Keratinocyte (primary cell): ENCODE measurements at regions not wholly inside any gene's neighbourhood (a gene's known extent, or its start where the extent isn't known, plus 50 kb on each side); places are given as distances from the start of the nearest gene placed in this dataset.

ENCODE experiments used
- DNase-seq: peaks from one replicate; pipeline ENCODE4 v3.0.0-alpha.2; 2011; ENCODE audit warnings: low read depth, missing footprints, low spot score
- FAIRE-seq: peaks from 2 replicates; lab custom pipeline; 2011; peaks lifted over from hg19 to GRCh38; lab: Jason Lieb, UNC
- H2AFZ ChIP-seq: 2 replicates; pipeline ENCODE4 v1.6.0; 2012; ENCODE audit warnings: low read length, control low read depth, inconsistent platforms; ENCODE audit not compliant: control insufficient read depth
- H3K27ac ChIP-seq: 2 replicates; pipeline ENCODE4 v1.5.1; 2011; ENCODE audit warnings: low read length; ENCODE audit not compliant: control insufficient read depth, insufficient read depth
- H3K27me3 ChIP-seq: 3 replicates; pipeline ENCODE4 v1.6.0; 2011; ENCODE audit warnings: low read length; ENCODE audit not compliant: control insufficient read depth, insufficient read depth; ENCODE audit errors: extremely low read depth
- H3K36me3 ChIP-seq, 2 experiments: 2 replicates in 1 of 2; 3 replicates in 1 of 2; pipeline ENCODE4 v1.5.1; 2011; ENCODE audit warnings: low read length in 2 of 2, mild to moderate bottlenecking in 1 of 2; ENCODE audit not compliant: control insufficient read depth in 2 of 2, insufficient read depth in 2 of 2; ENCODE audit errors: extremely low read depth in 1 of 2
- H3K4me1 ChIP-seq: 3 replicates; pipeline ENCODE4 v1.5.1; 2011; ENCODE audit warnings: low read length; ENCODE audit not compliant: control insufficient read depth, insufficient read depth; ENCODE audit errors: extremely low read depth
- H3K4me2 ChIP-seq: 3 replicates; pipeline ENCODE4 v1.6.0; 2011; ENCODE audit warnings: low read depth, low read length; ENCODE audit not compliant: control insufficient read depth, insufficient read depth; ENCODE audit errors: extremely low read depth
- H3K4me3 ChIP-seq, 3 experiments: fragments of 200-600 bp in 1 of 3; sonication (generic) in 1 of 3; 2 replicates in 2 of 3; 3 replicates in 1 of 3; pipeline ENCODE4 v1.5.1; 2011 to 2016; ENCODE audit warnings: low read length in 3 of 3, mild to moderate bottlenecking in 3 of 3, control low read depth in 2 of 3, inconsistent platforms in 1 of 3, low read depth in 1 of 3, mixed read lengths in 1 of 3, mixed run types in 1 of 3, moderate library complexity in 1 of 3; ENCODE audit not compliant: control insufficient read depth in 2 of 3, insufficient read depth in 2 of 3; ENCODE audit errors: extremely low read depth in 1 of 3
- H3K79me2 ChIP-seq: 2 replicates; pipeline ENCODE4 v1.6.0; 2012; ENCODE audit warnings: low read length; ENCODE audit not compliant: control insufficient read depth, insufficient read depth
- H3K9ac ChIP-seq: 3 replicates; pipeline ENCODE4 v1.6.0; 2011; ENCODE audit warnings: low read length; ENCODE audit not compliant: control insufficient read depth, insufficient read depth; ENCODE audit errors: extremely low read depth
- H3K9me1 ChIP-seq: 3 replicates; pipeline ENCODE4 v1.6.0; 2011; ENCODE audit warnings: low read length; ENCODE audit not compliant: control insufficient read depth, insufficient read depth; ENCODE audit errors: extremely low read depth
- H3K9me3 ChIP-seq: 2 replicates; pipeline ENCODE4 v1.5.1; 2012; ENCODE audit warnings: low read depth, low read length; ENCODE audit not compliant: control insufficient read depth
- H4K20me1 ChIP-seq: 3 replicates; pipeline ENCODE4 v1.6.0; 2011; ENCODE audit warnings: low read length; ENCODE audit not compliant: control insufficient read depth, insufficient read depth; ENCODE audit errors: extremely low read depth
- CTCF ChIP-seq, 3 experiments: IDR thresholded peaks in 1 of 3; conservative IDR thresholded peaks in 1 of 3; optimal IDR thresholded peaks in 1 of 3; 2 replicates in 2 of 3; 3 replicates in 1 of 3; pipeline versions ENCODE3 to v1.5.1; 2011; ENCODE audit warnings: low read length in 3 of 3, mild to moderate bottlenecking in 3 of 3, moderate library complexity in 2 of 3, control low read depth in 1 of 3, inconsistent platforms in 1 of 3; ENCODE audit not compliant: insufficient read depth in 2 of 3; ENCODE audit errors: extremely low read depth in 1 of 3
- EZH2 ChIP-seq: IDR thresholded peaks from one replicate; pipeline ENCODE4 v1.6.1; 2012; ENCODE audit warnings: inconsistent platforms, mild to moderate bottlenecking, low read length, moderate library complexity
- dilution Hi-C: fragments of 300-500 bp; cut with MboI; formaldehyde crosslinking; loops from one replicate; pipeline ENCODE4 v1.7.0; 2020; ENCODE audit warnings: low sequenced_read_pairs; ENCODE audit not compliant: extremely low pct_ligation_motif_present

- dilution Hi-C loops: no loop called here
- no peaks in the 10 kb centered on the region for H3K9me3 ChIP-seq
- peak overlapping the region; percentile 95 for H3K27ac ChIP-seq
- H3K79me2 ChIP-seq: no peaks in the 10 kb centered on the region
- peaks cover 66% of the 10 kb centered on the region for H3K4me1 ChIP-seq
- H3K27me3 ChIP-seq: no peaks in the 10 kb centered on the region
- peak overlapping the region in 2 of 3 experiments; percentile 39 to 53 for H3K4me3 ChIP-seq
- no peaks in the 10 kb centered on the region for H4K20me1 ChIP-seq
- no peaks in the 10 kb centered on the region for H3K9me1 ChIP-seq
- peak overlapping the region; percentile 82 for H3K9ac ChIP-seq
- no peak for DNase-seq
- no peaks in the 10 kb centered on the region for H3K36me3 ChIP-seq
- H2AFZ ChIP-seq: no peak overlapping the region
- H3K4me2 ChIP-seq: peak overlapping the region; percentile 87
- FAIRE-seq: no peak
- TF ChIP-seq EZH2 (no peak), CTCF (optimal IDR thresholded peaks at IDR 0.05 in 1 of 3, IDR thresholded peaks at IDR 0.05 in 1 of 3, conservative IDR thresholded peaks at IDR 0.05 in 1 of 3; ENCODE audit: extremely low read depth in 1 of 3, insufficient read depth in 2 of 3, low read length in 3 of 3) (no peak)
Measured at GRCh38 chr2:172229125-172229524, 126.4 kb upstream of the DLX2 start.

GRCh38 chr2:172230332-172230888 is 127.7 kb upstream of the DLX2 start:
- peak overlapping the region; percentile 44 for H3K9ac ChIP-seq
- dilution Hi-C loops: no loop called here
- peaks cover 76% of the 10 kb centered on the region for H3K4me1 ChIP-seq
- no peak for TF ChIP-seq CTCF (optimal IDR thresholded peaks at IDR 0.05 in 1 of 3, IDR thresholded peaks at IDR 0.05 in 1 of 3, conservative IDR thresholded peaks at IDR 0.05 in 1 of 3; ENCODE audit: extremely low read depth in 1 of 3, insufficient read depth in 2 of 3, low read length in 3 of 3)
- TF ChIP-seq EZH2: no peak
- H3K9me1 ChIP-seq: no peaks in the 10 kb centered on the region
- H2AFZ ChIP-seq: no peak overlapping the region
- H3K4me2 ChIP-seq: peak overlapping the region; percentile 64
- H3K36me3 ChIP-seq: no peaks in the 10 kb centered on the region
- no peak for FAIRE-seq
- H3K27ac ChIP-seq: peak overlapping the region; percentile 95
- DNase-seq: no peak
- no peaks in the 10 kb centered on the region for H3K9me3 ChIP-seq
- H3K79me2 ChIP-seq: no peaks in the 10 kb centered on the region
- H3K27me3 ChIP-seq: no peaks in the 10 kb centered on the region
- no peaks in the 10 kb centered on the region for H4K20me1 ChIP-seq
- no peak overlapping the region for H3K4me3 ChIP-seq
